ENCODE measurements at regions not wholly inside any gene's neighbourhood (a gene's known extent, or its start where the extent isn't known, plus 50 kb on each side); places are given as distances from the start of the nearest gene placed in this dataset.

GRCh38 chr6:154886471-154886870, 108.6 kb upstream of the TIAM2 start:
- TF ChIP-seq CTCF (IDR thresholded peaks at IDR 0.05), result no peak
- no peak for TF ChIP-seq ZFX (IDR thresholded peaks at IDR 0.05; ENCODE audit: borderline replicate concordance)
